ENCODE measurements at regions not wholly inside any gene's neighbourhood (a gene's known extent, or its start where the extent isn't known, plus 50 kb on each side); places are given as distances from the start of the nearest gene placed in this dataset.

DNA sequence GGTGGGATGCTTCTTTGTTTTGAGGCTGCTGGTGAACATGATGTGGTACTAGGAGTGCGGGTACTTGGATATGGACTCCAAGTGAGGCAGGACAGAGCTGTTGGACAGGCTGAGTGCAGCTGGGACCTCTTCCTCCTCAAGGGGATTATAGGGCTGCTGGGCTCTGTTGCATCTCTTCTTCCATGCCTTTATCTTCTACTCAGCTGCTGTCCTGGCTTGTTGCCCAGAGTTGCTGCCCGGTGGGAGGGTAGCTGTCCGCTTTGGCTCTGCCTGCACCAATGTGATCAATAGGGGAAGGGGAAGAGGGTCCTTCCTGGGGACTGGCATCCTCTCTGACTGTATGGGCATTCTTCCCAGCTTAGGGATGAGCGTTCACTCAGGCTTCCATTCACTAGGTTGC is 1217.9 kb upstream of the ACO1 start:
- TF ChIP-seq, protein P1, sequence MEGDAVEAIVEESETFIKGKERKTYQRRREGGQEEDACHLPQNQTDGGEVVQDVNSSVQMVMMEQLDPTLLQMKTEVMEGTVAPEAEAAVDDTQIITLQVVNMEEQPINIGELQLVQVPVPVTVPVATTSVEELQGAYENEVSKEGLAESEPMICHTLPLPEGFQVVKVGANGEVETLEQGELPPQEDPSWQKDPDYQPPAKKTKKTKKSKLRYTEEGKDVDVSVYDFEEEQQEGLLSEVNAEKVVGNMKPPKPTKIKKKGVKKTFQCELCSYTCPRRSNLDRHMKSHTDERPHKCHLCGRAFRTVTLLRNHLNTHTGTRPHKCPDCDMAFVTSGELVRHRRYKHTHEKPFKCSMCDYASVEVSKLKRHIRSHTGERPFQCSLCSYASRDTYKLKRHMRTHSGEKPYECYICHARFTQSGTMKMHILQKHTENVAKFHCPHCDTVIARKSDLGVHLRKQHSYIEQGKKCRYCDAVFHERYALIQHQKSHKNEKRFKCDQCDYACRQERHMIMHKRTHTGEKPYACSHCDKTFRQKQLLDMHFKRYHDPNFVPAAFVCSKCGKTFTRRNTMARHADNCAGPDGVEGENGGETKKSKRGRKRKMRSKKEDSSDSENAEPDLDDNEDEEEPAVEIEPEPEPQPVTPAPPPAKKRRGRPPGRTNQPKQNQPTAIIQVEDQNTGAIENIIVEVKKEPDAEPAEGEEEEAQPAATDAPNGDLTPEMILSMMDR (IDR thresholded peaks at IDR 0.05): no peak
- TF ChIP-seq POLR2A (IDR thresholded peaks at IDR 0.05): no peak
- WGBS, 2 donors: 53 to 59% methylated on average over 4 of the region's 4 CpGs
- Histone ChIP-seq H3K4me3 (no peak overlapping the region), H3K4me1 (no peaks in the 10 kb centered on the region), H3K27ac (no peak overlapping the region), H3K36me3 (ENCODE audit: low read depth, missing control alignments) (no peaks in the 10 kb centered on the region), H3K27me3 (no peaks in the 10 kb centered on the region), H3K9me3 (no peaks in the 10 kb centered on the region)
- DNase-seq: peak; percentile 36
- intact Hi-C loops (cut with DNase I; ENCODE audit: low total_unique reads): no loop called here

DNA sequence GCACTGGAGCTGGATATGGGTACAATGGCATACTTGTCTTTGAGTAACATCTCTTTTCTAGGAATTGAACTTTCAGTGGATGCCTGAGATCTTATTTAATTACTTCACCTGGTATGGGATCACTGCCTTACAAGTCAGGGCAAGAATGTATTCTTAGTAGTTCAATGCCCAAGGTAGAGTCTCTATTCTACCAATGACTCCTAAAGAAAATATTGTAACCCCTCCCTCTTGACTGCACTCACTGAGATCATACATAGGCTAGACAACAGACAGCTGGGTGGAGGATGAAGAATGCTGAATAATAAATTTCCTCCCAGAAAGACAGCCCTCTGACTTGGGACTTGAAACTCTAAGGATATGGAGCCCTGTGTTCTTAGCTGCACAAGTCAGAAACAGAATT is 1216.3 kb upstream of the ACO1 start:
- H3K36me3 ChIP-seq (ENCODE audit: low read depth, missing control alignments): no peaks in the 10 kb centered on the region
- DNase-seq: no peak
- H3K9me3 ChIP-seq: no peaks in the 10 kb centered on the region
- intact Hi-C loops (cut with DNase I; ENCODE audit: low total_unique reads): no loop called here
- TF ChIP-seq, protein P1 (IDR thresholded peaks at IDR 0.05): no peak
- no peak for TF ChIP-seq POLR2A (IDR thresholded peaks at IDR 0.05)
- no peak overlapping the region for H3K27ac ChIP-seq
- H3K4me3 ChIP-seq: no peak overlapping the region
- H3K4me1 ChIP-seq: no peaks in the 10 kb centered on the region
- no peaks in the 10 kb centered on the region for H3K27me3 ChIP-seq

DNA sequence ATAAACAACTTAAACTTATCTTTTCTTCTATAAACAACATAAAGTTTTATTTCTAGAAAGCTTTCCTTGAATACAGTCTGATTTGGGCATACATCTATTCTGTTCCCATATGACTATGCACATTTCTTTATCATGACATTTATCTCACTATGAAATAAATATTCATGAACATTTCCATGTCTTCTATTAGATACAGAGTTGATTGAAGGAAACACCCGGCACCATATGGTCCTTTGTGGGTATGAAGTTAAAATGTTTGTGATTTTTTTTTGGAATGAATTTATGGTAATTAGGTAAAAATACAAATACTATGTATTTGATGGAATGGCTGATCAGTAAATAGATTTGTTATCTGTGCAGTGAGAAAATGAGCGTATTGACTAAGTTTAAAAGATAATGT is 1209.8 kb upstream of the ACO1 start:
- intact Hi-C loops (cut with DNase I; ENCODE audit: low total_unique reads): no loop called here
- H3K9me3 ChIP-seq: no peaks in the 10 kb centered on the region
- WGBS, 2 donors: 71 to 81% methylated on average over 2 of the region's 2 CpGs
- no peak for DNase-seq
- no peaks in the 10 kb centered on the region for H3K36me3 ChIP-seq (ENCODE audit: low read depth, missing control alignments)
- no peaks in the 10 kb centered on the region for H3K27me3 ChIP-seq
- no peak for TF ChIP-seq POLR2A (IDR thresholded peaks at IDR 0.05)
- TF ChIP-seq, protein P1 (IDR thresholded peaks at IDR 0.05): no peak
- no peak overlapping the region for H3K27ac ChIP-seq
- no peaks in the 10 kb centered on the region for H3K4me1 ChIP-seq
- no peak overlapping the region for H3K4me3 ChIP-seq

DNA sequence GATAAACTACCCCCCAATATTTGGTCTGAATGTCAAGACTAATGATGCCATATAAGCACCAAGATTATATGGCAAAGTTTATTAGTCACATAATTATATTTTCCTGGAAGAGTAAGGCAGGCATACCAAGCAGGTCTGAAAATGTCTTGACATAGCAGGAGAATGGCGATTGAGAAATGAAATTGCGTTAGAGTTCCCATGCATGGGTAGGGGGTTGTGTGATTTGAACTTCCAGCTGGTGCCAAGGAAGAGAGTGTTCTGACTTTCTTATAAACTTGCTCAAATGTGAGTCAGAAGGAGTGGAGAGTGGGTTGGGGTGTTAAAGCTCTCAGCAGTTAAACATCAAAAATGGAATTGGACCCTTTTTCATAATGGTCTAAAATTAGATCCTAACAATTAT is 1200.6 kb upstream of the ACO1 start:
- Histone ChIP-seq H3K9me3 (no peaks in the 10 kb centered on the region), H3K4me3 (no peak overlapping the region), H3K27me3 (no peaks in the 10 kb centered on the region), H3K27ac (no peak overlapping the region), H3K36me3 (ENCODE audit: low read depth, missing control alignments) (no peaks in the 10 kb centered on the region), H3K4me1 (no peaks in the 10 kb centered on the region)
- WGBS, 2 donors: 86 to 95% methylated on average over 2 of the region's 2 CpGs
- intact Hi-C loops (cut with DNase I; ENCODE audit: low total_unique reads): no loop called here
- TF ChIP-seq, protein P1 (IDR thresholded peaks at IDR 0.05): no peak
- no peak for TF ChIP-seq POLR2A (IDR thresholded peaks at IDR 0.05)
- DNase-seq: no peak

DNA sequence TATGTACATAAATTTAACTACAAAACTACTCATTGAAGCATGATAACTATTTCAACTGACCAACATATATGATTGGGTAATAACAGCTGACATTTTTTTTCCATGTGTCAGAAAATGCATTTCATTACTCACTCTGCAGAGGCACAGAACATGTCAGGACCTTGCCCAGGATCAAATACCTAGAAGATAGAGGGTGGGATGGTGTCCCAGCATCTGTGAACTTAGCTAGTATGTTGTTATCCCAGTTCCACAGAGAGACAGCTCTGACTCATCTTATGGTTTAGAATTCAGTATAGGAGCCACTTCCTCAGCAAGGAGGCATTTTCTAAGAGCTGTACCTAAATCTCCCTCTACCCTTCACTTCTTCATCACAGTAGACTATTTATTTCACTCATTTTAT is 1198.6 kb upstream of the ACO1 start:
- Histone ChIP-seq H3K36me3 (ENCODE audit: low read depth, missing control alignments) (no peaks in the 10 kb centered on the region), H3K27ac (no peak overlapping the region), H3K9me3 (no peaks in the 10 kb centered on the region), H3K4me1 (no peaks in the 10 kb centered on the region), H3K27me3 (no peaks in the 10 kb centered on the region), H3K4me3 (no peak overlapping the region)
- DNase-seq: no peak
- no peak for TF ChIP-seq POLR2A (IDR thresholded peaks at IDR 0.05)
- TF ChIP-seq, protein P1 (IDR thresholded peaks at IDR 0.05): no peak
- intact Hi-C loops (cut with DNase I; ENCODE audit: low total_unique reads): no loop called here

All from testis (tissue), 2 donors.